H9 (cell line): ENCODE measurements at regions not wholly inside any gene's neighbourhood (a gene's known extent, or its start where the extent isn't known, plus 50 kb on each side); places are given as distances from the start of the nearest gene placed in this dataset. TPM values are rescaled to one million over a fixed set of nuclear protein-coding genes. Genes with fewer than 3 reads are reported as not detected.

Source experiments
- microRNA-seq: library from miRNA; unstranded; fragments of <30 nt; microRNA quantifications from one replicate; pipeline ENCODE4, GENCODE V29; 2020; ENCODE audit warnings: borderline microRNAs expressed

Small RNAs in the stretch of these regions (microRNA-seq; reads per million reads assigned to microRNA genes)
- not detected for gene MIR5701-3
